HepG2 (cell line): ENCODE measurements at regions not wholly inside any gene's neighbourhood (a gene's known extent, or its start where the extent isn't known, plus 50 kb on each side); places are given as distances from the start of the nearest gene placed in this dataset.

Source experiments
- ATAC-seq: fragments of 200-7000 bp; cut with Tn5 transposase; 3 replicates; pipeline ENCODE4 v1.9.1; 2020; ENCODE audit warnings: mild to moderate bottlenecking, moderate library complexity
- BruUV-seq: library from RNA; stranded (reverse); fragments of 400-500 nt; replicated peaks from 2 replicates; lab custom pipeline; 2021; lab: Mats Ljungman, UMichigan
- CTCF ChIA-PET: fragments of 300-600 bp; formaldehyde crosslinking; extraction: SDS; loops from one replicate; lab custom pipeline; 2021; ENCODE audit warnings: low total read pairs, inconsistent platforms, low intra/inter-chr PET ratio; lab: Yijun Ruan, JAX
- POLR2A ChIA-PET: fragments of 350-600 bp; sonication (Branson Sonifier 250); formaldehyde crosslinking; loops from one replicate; lab custom pipeline; 2020; ENCODE audit warnings: antibody characterized with exemption, inconsistent platforms; lab: Yijun Ruan, JAX
- DNase-seq: peaks from one replicate; pipeline ENCODE4 v3.0.0-alpha.2; 2015; ENCODE audit warnings: low spot score
- FAIRE-seq: peaks from 3 replicates; lab custom pipeline; 2011; peaks lifted over from hg19 to GRCh38; lab: Jason Lieb, UNC
- H2AFZ ChIP-seq: one replicate; pipeline ENCODE4 v1.6.1; 2011; ENCODE audit warnings: low read length, inconsistent platforms
- H3K27ac ChIP-seq: fragments of 300-600 bp; 3 replicates; pipeline ENCODE4 v1.8.0; 2011; ENCODE audit warnings: mixed run types, mild to moderate bottlenecking, mixed read lengths, low read length, inconsistent platforms; ENCODE audit not compliant: insufficient read depth; ENCODE audit errors: extremely low read length
- H3K27me3 ChIP-seq, 2 experiments: fragments of 200-600 bp in 1 of 2; 2 replicates in 1 of 2; 3 replicates in 1 of 2; pipeline versions ENCODE4 v1.6.0 to v1.8.0; 2011; ENCODE audit warnings: low read length in 2 of 2, mild to moderate bottlenecking in 2 of 2, moderate library complexity in 2 of 2, inconsistent platforms in 1 of 2; ENCODE audit not compliant: insufficient read depth in 2 of 2, control insufficient read depth in 1 of 2
- H3K36me3 ChIP-seq, 2 experiments: fragments of 200-600 bp in 1 of 2; replicated peaks in 1 of 2; 2 replicates in 1 of 2; 3 replicates in 1 of 2; pipeline versions ENCODE4 v1.5.1 to v1.8.0; 2011; ENCODE audit warnings: low read length in 2 of 2, inconsistent platforms in 1 of 2; ENCODE audit not compliant: insufficient read depth in 2 of 2, control insufficient read depth in 1 of 2
- H3K4me1 ChIP-seq: 2 replicates; pipeline ENCODE4 v1.5.1; 2012; ENCODE audit warnings: low read length, inconsistent platforms; ENCODE audit not compliant: insufficient read depth
- H3K4me2 ChIP-seq: 2 replicates; pipeline ENCODE4 v1.6.0; 2011; ENCODE audit warnings: low read depth, low read length, inconsistent platforms
- H3K4me3 ChIP-seq, 3 experiments: fragments of 200-600 bp in 1 of 3; sonication (generic), shearing (Covaris generic) in 1 of 3; replicated peaks in 1 of 3; 2 replicates each; pipeline ENCODE4 v1.5.1; 2011 to 2016; ENCODE audit warnings: low read length in 3 of 3, inconsistent platforms in 2 of 3, low read depth in 2 of 3, mild to moderate bottlenecking in 2 of 3, control low read depth in 1 of 3, mixed read lengths in 1 of 3; ENCODE audit not compliant: insufficient read depth in 1 of 3
- H3K79me2 ChIP-seq: one replicate; pipeline ENCODE4 v1.6.1; 2011; ENCODE audit warnings: low read length, inconsistent platforms; ENCODE audit not compliant: insufficient read depth
- H3K9ac ChIP-seq: 2 replicates; pipeline ENCODE4 v1.6.0; 2011; ENCODE audit warnings: mild to moderate bottlenecking, low read depth, low read length, inconsistent platforms; ENCODE audit not compliant: insufficient read depth
- H3K9me3 ChIP-seq: 2 replicates; pipeline ENCODE4 v1.5.1; 2012; ENCODE audit warnings: mild to moderate bottlenecking, low read length
- H4K20me1 ChIP-seq: 2 replicates; pipeline ENCODE4 v1.6.0; 2011; ENCODE audit warnings: inconsistent platforms, mild to moderate bottlenecking, low read length, moderate library complexity; ENCODE audit not compliant: insufficient read depth
- ARNT ChIP-seq: fragments of 450-650 bp; IDR thresholded peaks from 2 replicates; pipeline ENCODE4 v1.6.1; 2017
- HHEX ChIP-seq: IDR thresholded peaks from 2 replicates; pipeline ENCODE4 v1.6.1; 2016; ENCODE audit warnings: control low read depth
- KAT2B ChIP-seq: fragments of 150-350 bp; IDR thresholded peaks from 2 replicates; pipeline ENCODE4 v1.6.1; 2014; ENCODE audit warnings: low read depth, low read length, borderline replicate concordance
- MED8 ChIP-seq: sonication (generic); formaldehyde crosslinking; IDR thresholded peaks from 2 replicates; pipeline ENCODE4 v1.8.1; 2023; ENCODE audit warnings: mild to moderate bottlenecking, missing genetic modification reagents; ENCODE audit not compliant: insufficient replicate concordance
- MXD4 ChIP-seq: IDR thresholded peaks from 2 replicates; pipeline ENCODE4 v1.6.1; 2016; ENCODE audit warnings: mild to moderate bottlenecking, missing biosample characterization, missing genetic modification reagents
- PAF1 ChIP-seq: IDR thresholded peaks from 2 replicates; pipeline ENCODE4 v1.6.1; 2016; ENCODE audit warnings: missing genetic modification reagents, missing compliant biosample characterization
- REPIN1 ChIP-seq: sonication (generic); formaldehyde crosslinking; IDR thresholded peaks from 2 replicates; pipeline ENCODE4 v1.8.0; 2022; ENCODE audit warnings: missing genetic modification reagents, low read depth, mild to moderate bottlenecking, borderline replicate concordance
- SALL1 ChIP-seq: sonication (generic); formaldehyde crosslinking; IDR thresholded peaks from 2 replicates; pipeline ENCODE4 v1.8.0; 2022; ENCODE audit warnings: mild to moderate bottlenecking, missing genetic modification reagents
- ZKSCAN8 ChIP-seq: IDR thresholded peaks from 2 replicates; pipeline ENCODE4 v1.6.1; 2016; ENCODE audit warnings: borderline replicate concordance, missing genetic modification reagents, missing compliant biosample characterization
- ZNF251 ChIP-seq: sonication (generic); formaldehyde crosslinking; IDR thresholded peaks from 2 replicates; pipeline ENCODE4 v1.9.0; 2021; ENCODE audit warnings: mild to moderate bottlenecking, missing genetic modification reagents
- ZNF296 ChIP-seq: sonication (generic); formaldehyde crosslinking; conservative IDR thresholded peaks from 2 replicates; pipeline ENCODE4 v1.5.0; 2020; ENCODE audit warnings: mild to moderate bottlenecking, missing genetic modification reagents
- ZSCAN21 ChIP-seq: sonication (generic); formaldehyde crosslinking; IDR thresholded peaks from 2 replicates; pipeline ENCODE4 v1.8.0; 2022; ENCODE audit warnings: mild to moderate bottlenecking, missing genetic modification reagents, moderate library complexity, borderline replicate concordance
- WGBS: methylation state at CpG from one replicate; pipeline ENCODE4 v1.1.6; 2017; ENCODE audit warnings: low lambda C conversion rate; 5-methylcytosine and 5-hydroxymethylcytosine counted together
- in situ Hi-C: cut with HindIII; loops from 2 replicates; pipeline ENCODE4 v1.10.0; 2017; ENCODE audit warnings: low pct_unique_long_range_greater_than_20kb; ENCODE audit not compliant: extremely low pct_ligation_motif_present
- intact Hi-C: fragments of 100-400 bp; cut with micrococcal nuclease; formaldehyde crosslinking; loops from one replicate; pipeline ENCODE4 v1.10.0; 2022; ENCODE audit not compliant: unreplicated experiment
- TF ChIP-seq, protein P1 (sequence below): IDR thresholded peaks from 2 replicates; pipeline ENCODE4 v1.6.1; 2012; ENCODE audit warnings: inconsistent platforms
- TF ChIP-seq, protein P2 (sequence below): sonication (generic); formaldehyde crosslinking; IDR thresholded peaks from 2 replicates; pipeline ENCODE4 v1.4.0; 2020; ENCODE audit warnings: missing genetic modification reagents
- TF ChIP-seq, protein P3 (sequence below): sonication (generic); formaldehyde crosslinking; IDR thresholded peaks from 2 replicates; pipeline ENCODE4 v1.5.0; 2020; ENCODE audit warnings: mild to moderate bottlenecking, missing genetic modification reagents
- TF ChIP-seq, protein P4 (sequence below): sonication (generic); formaldehyde crosslinking; IDR thresholded peaks from 2 replicates; pipeline ENCODE4 v1.8.0; 2022; ENCODE audit warnings: mild to moderate bottlenecking, missing genetic modification reagents; ENCODE audit not compliant: insufficient replicate concordance

DNA sequence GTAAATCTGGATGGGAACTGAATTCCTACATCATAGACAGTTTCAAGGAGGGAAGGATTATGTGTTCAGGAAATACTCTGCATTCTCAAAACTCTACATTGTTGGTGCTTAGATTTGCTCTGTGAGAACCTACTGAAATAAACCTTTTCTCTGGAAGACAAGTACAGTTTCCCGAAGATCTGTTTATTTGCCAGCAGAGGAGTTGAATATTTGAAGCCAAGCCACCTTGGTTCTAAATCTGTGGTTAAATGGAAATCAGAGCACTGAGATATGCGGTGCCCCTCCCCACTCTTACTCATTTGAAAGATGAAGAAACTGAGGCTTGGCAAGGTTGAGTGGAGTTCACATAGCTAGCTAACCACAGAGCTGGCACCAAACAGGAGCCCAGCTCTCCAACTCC, 146.3 kb upstream of the CTAGE1 start:
- in situ Hi-C loops (loop anchor here (5.0 to 10.0 kb wide), 2 partner anchors 189 to 652 kb away; no protein-coding TSS in a partner anchor), intact Hi-C loops (loop anchor here (5.0 to 10.0 kb wide), 4 partner anchors 72 to 567 kb away; no protein-coding TSS in a partner anchor)
- FAIRE-seq (no peak), DNase-seq (no peak), ATAC-seq (no peak)
- no peak overlapping the region for H3K27ac ChIP-seq
- peaks cover 2 to 11% of the 10 kb centered on the region in 2 experiments; a peak in 4 of 5 replicates for H3K27me3 ChIP-seq
- H3K9ac ChIP-seq = no peak overlapping the region
- peaks cover 14% of the 10 kb centered on the region for H3K4me1 ChIP-seq
- no peaks in the 10 kb centered on the region for H3K79me2 ChIP-seq
- H3K4me3 ChIP-seq = no peak overlapping the region
- H3K4me2 ChIP-seq = no peak overlapping the region
- ChIA-PET POLR2A (no interaction called here), CTCF (interaction anchor here (1.6 kb wide), 1 partner anchor 649 kb away, joined by 24 read pairs; no protein-coding TSS in a partner anchor)
- no peak overlapping the region for H2AFZ ChIP-seq
- no peaks in the 10 kb centered on the region for H4K20me1 ChIP-seq
- H3K9me3 ChIP-seq = no peaks in the 10 kb centered on the region
- H3K36me3 ChIP-seq = no peaks in the 10 kb centered on the region
- no TSS peak for BruUV-seq
- 29% methylated on average over 2 of the region's 2 CpGs for WGBS
- TF ChIP-seq ZSCAN21 (CRISPR knock-in tag) (no peak), MXD4 (CRISPR knock-in tag) (no peak), MED8 (CRISPR knock-in tag) (no peak), ZNF296 (CRISPR knock-in tag) (no peak), SALL1 (CRISPR knock-in tag) (no peak), ZKSCAN8 (no peak), ARNT (no peak), KAT2B (no peak), PAF1 (no peak), HHEX (CRISPR knock-in tag) (no peak), REPIN1 (no peak), ZNF251 (CRISPR knock-in tag) (no peak)
- TF ChIP-seq, protein P1, sequence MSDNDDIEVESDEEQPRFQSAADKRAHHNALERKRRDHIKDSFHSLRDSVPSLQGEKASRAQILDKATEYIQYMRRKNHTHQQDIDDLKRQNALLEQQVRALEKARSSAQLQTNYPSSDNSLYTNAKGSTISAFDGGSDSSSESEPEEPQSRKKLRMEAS = no peak
- TF ChIP-seq, protein P2, sequence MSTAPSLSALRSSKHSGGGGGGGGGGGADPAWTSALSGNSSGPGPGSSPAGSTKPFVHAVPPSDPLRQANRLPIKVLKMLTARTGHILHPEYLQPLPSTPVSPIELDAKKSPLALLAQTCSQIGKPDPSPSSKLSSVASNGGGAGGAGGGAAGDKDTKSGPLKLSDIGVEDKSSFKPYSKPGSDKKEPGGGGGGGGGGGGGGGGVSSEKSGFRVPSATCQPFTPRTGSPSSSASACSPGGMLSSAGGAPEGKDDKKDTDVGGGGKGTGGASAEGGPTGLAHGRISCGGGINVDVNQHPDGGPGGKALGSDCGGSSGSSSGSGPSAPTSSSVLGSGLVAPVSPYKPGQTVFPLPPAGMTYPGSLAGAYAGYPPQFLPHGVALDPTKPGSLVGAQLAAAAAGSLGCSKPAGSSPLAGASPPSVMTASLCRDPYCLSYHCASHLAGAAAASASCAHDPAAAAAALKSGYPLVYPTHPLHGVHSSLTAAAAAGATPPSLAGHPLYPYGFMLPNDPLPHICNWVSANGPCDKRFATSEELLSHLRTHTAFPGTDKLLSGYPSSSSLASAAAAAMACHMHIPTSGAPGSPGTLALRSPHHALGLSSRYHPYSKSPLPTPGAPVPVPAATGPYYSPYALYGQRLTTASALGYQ = no peak
- TF ChIP-seq, protein P3, sequence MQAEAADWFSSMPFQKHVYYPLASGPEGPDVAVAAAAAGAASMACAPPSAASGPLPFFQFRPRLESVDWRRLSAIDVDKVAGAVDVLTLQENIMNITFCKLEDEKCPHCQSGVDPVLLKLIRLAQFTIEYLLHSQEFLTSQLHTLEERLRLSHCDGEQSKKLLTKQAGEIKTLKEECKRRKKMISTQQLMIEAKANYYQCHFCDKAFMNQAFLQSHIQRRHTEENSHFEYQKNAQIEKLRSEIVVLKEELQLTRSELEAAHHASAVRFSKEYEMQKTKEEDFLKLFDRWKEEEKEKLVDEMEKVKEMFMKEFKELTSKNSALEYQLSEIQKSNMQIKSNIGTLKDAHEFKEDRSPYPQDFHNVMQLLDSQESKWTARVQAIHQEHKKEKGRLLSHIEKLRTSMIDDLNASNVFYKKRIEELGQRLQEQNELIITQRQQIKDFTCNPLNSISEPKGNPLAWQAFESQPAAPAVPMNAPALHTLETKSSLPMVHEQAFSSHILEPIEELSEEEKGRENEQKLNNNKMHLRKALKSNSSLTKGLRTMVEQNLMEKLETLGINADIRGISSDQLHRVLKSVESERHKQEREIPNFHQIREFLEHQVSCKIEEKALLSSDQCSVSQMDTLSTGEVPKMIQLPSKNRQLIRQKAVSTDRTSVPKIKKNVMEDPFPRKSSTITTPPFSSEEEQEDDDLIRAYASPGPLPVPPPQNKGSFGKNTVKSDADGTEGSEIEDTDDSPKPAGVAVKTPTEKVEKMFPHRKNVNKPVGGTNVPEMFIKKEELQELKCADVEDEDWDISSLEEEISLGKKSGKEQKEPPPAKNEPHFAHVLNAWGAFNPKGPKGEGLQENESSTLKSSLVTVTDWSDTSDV = no peak
- TF ChIP-seq, protein P4, sequence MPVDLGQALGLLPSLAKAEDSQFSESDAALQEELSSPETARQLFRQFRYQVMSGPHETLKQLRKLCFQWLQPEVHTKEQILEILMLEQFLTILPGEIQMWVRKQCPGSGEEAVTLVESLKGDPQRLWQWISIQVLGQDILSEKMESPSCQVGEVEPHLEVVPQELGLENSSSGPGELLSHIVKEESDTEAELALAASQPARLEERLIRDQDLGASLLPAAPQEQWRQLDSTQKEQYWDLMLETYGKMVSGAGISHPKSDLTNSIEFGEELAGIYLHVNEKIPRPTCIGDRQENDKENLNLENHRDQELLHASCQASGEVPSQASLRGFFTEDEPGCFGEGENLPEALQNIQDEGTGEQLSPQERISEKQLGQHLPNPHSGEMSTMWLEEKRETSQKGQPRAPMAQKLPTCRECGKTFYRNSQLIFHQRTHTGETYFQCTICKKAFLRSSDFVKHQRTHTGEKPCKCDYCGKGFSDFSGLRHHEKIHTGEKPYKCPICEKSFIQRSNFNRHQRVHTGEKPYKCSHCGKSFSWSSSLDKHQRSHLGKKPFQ (CRISPR knock-in tag) = no peak
- TF ChIP-seq, all 625 proteins: peak for 0
